NT2/D1 (cell line): ENCODE measurements at regions not wholly inside any gene's neighbourhood (a gene's known extent, or its start where the extent isn't known, plus 50 kb on each side); places are given as distances from the start of the nearest gene placed in this dataset.

Experiments used
- DNase-seq: peaks from one replicate; pipeline ENCODE4 v3.0.0-alpha.2; 2011; ENCODE audit warnings: low read depth, low spot score
- H3K27me3 ChIP-seq: 2 replicates; pipeline ENCODE4 v1.6.0; 2011; ENCODE audit warnings: mild to moderate bottlenecking; ENCODE audit not compliant: insufficient read length, insufficient read depth
- H3K36me3 ChIP-seq: 2 replicates; pipeline ENCODE4 v1.6.1; 2011; ENCODE audit warnings: mild to moderate bottlenecking, low read length, mixed read lengths; ENCODE audit not compliant: insufficient read depth, insufficient read length
- H3K4me1 ChIP-seq: 2 replicates; pipeline ENCODE4 v1.5.1; 2011; ENCODE audit not compliant: insufficient read depth, insufficient read length
- H3K4me3 ChIP-seq: 2 replicates; pipeline ENCODE4 v1.5.1; 2011; ENCODE audit warnings: low read depth; ENCODE audit not compliant: insufficient read length
- H3K9ac ChIP-seq: 2 replicates; pipeline ENCODE4 v1.6.0; 2011; ENCODE audit warnings: low read depth; ENCODE audit not compliant: insufficient read length
- H3K9me3 ChIP-seq: 2 replicates; pipeline ENCODE4 v1.5.1; 2011; ENCODE audit warnings: mild to moderate bottlenecking, low read length; ENCODE audit not compliant: insufficient read depth
- SUZ12 ChIP-seq: IDR thresholded peaks from 2 replicates; pipeline ENCODE4 v1.6.1; 2011; ENCODE audit not compliant: insufficient read length, insufficient read depth; ENCODE audit errors: extremely low read depth
- YY1 ChIP-seq: IDR thresholded peaks from 2 replicates; pipeline ENCODE4 v1.6.1; 2011; ENCODE audit not compliant: insufficient read length, insufficient read depth
- ZNF274 ChIP-seq: IDR thresholded peaks from 2 replicates; pipeline ENCODE4 v1.6.1; 2011; ENCODE audit warnings: mild to moderate bottlenecking, low read depth, low read length

- Histone ChIP-seq H3K27me3 (no peaks in the 10 kb centered on the region), H3K9ac (no peak overlapping the region)
- no peak for TF ChIP-seq ZNF274
- no peak for TF ChIP-seq SUZ12
- no peak for TF ChIP-seq YY1
Measured at GRCh38 chr12:31876568-31877424, 82.4 kb upstream of the RESF1 start.

GRCh38 chr12:31875609-31875964, 83.6 kb upstream of the RESF1 start:
- Histone ChIP-seq H3K4me3 (no peak overlapping the region), H3K4me1 (peaks cover 12% of the 10 kb centered on the region), H3K27me3 (no peaks in the 10 kb centered on the region), H3K36me3 (no peaks in the 10 kb centered on the region), H3K9me3 (0 out of 2 replicates have a peak, but pooled peaks cover 4% of the 10 kb centered on the region), H3K9ac (no peak overlapping the region)
- TF ChIP-seq YY1 (no peak), ZNF274 (no peak), SUZ12 (no peak)
- DNase-seq: no peak

More at GRCh38 chr12:31876568-31877424, 82.4 kb upstream of the RESF1 start:
- H3K36me3 ChIP-seq: no peaks in the 10 kb centered on the region
- H3K4me3 ChIP-seq: no peak overlapping the region
- H3K4me1 ChIP-seq: peaks cover 12% of the 10 kb centered on the region
- H3K9me3 ChIP-seq: 0 out of 2 replicates have a peak, but pooled peaks cover 4% of the 10 kb centered on the region
- DNase-seq: no peak

DNA sequence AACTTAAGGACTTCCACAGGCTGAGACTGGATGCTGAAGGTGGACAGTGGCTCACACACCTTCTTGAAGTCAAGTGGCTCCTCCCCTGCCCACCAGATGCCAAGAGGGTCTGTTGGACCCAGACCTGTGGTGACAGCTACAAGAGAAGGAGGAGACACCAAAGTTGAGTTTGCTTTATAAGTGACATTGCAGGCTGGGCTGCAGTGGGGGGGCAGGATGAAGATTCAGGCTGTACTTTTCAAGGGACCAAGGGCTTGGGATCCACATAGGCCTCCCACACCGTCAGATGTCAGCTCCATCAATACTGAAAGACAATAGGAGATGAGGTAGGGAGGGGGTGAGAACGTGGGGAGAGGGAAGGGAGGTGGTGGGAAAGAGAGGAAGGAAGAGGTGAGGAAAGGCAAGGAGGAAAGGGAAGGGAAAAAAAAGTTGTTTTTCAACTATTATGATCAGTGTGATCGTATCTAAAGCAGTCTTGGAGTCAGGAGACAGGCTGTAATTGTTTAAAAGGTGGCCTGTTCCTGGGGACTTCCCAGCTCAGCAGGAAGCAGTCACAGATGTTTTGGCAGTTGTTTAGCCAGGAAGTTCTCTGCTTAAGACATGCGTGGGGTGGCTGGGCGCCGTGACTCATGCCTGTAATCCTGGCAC, 84.1 kb upstream of the RESF1 start:
- DNase-seq: peak; percentile 81
- Histone ChIP-seq H3K27me3 (no peaks in the 10 kb centered on the region), H3K9me3 (0 out of 2 replicates have a peak, but pooled peaks cover 4% of the 10 kb centered on the region), H3K4me3 (no peak overlapping the region), H3K9ac (no peak overlapping the region), H3K4me1 (peaks cover 12% of the 10 kb centered on the region), H3K36me3 (no peaks in the 10 kb centered on the region)
- TF ChIP-seq ZNF274: no peak
- no peak for TF ChIP-seq SUZ12
- no peak for TF ChIP-seq YY1

GRCh38 chr12:31872831-31873604, 86.2 kb upstream of the RESF1 start:
- TF ChIP-seq YY1 (no peak), ZNF274 (no peak), SUZ12 (no peak)
- no peak for DNase-seq
- Histone ChIP-seq H3K4me1 (peaks cover 12% of the 10 kb centered on the region), H3K4me3 (no peak overlapping the region), H3K9ac (no peak overlapping the region), H3K27me3 (no peaks in the 10 kb centered on the region), H3K9me3 (0 out of 2 replicates have a peak, but pooled peaks cover 4% of the 10 kb centered on the region), H3K36me3 (no peaks in the 10 kb centered on the region)

DNA sequence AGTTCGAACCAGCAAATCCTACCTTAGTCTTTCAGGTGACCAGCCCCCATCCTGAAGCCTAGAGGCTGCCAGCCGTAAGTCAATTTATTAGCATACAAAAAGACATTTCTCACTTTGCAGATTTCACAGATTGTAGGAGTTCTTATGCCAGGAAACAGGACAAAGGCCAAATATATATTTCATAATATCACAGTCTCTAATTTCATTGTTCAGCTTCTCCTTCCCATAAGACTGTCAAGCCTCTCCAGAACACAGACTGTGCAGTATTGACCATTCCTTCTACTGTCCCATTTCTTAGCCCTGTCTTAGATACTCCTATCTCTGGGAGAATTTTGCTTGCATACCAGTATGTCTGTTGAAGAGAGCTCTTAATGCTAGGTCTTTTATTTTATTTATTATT, 89.2 kb upstream of the RESF1 start:
- Histone ChIP-seq H3K4me1 (peaks cover 7% of the 10 kb centered on the region), H3K9me3 (0 out of 2 replicates have a peak, but pooled peaks cover 4% of the 10 kb centered on the region), H3K36me3 (no peaks in the 10 kb centered on the region), H3K4me3 (no peak overlapping the region), H3K9ac (no peak overlapping the region), H3K27me3 (no peaks in the 10 kb centered on the region)
- TF ChIP-seq YY1 (no peak), ZNF274 (no peak), SUZ12 (no peak)
- DNase-seq: no peak

DNA sequence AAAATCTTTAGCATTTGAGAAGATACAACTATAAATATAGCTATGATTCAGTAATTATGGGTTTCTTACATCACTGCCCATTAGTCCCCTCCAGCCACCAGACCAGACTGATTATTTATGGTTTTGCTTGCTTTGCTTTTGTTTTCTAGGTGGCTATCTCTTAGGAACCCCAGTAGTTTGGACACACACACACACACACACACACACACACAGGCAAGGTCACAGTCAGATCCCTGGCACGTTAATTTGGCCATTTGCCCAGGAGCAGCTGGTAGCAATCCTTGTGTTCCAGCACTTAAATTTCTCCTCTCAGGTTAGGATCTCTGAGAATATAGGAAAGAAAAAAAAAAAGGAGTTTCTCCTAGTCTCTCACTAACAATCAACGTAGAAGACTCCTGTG, 90.2 kb upstream of the RESF1 start:
- 0 out of 2 replicates have a peak, but pooled peaks cover 4% of the 10 kb centered on the region for H3K9me3 ChIP-seq
- TF ChIP-seq SUZ12 (no peak), YY1 (no peak), ZNF274 (no peak)
- peaks cover 4% of the 10 kb centered on the region for H3K4me1 ChIP-seq
- no peaks in the 10 kb centered on the region for H3K36me3 ChIP-seq
- H3K4me3 ChIP-seq: no peak overlapping the region
- H3K27me3 ChIP-seq: no peaks in the 10 kb centered on the region
- DNase-seq: no peak
- no peak overlapping the region for H3K9ac ChIP-seq

- DNase-seq: no peak
- Histone ChIP-seq H3K4me3 (no peak overlapping the region), H3K9ac (no peak overlapping the region), H3K4me1 (no peaks in the 10 kb centered on the region), H3K27me3 (no peaks in the 10 kb centered on the region), H3K36me3 (no peaks in the 10 kb centered on the region), H3K9me3 (no peaks in the 10 kb centered on the region)
- TF ChIP-seq SUZ12 (no peak), ZNF274 (no peak), YY1 (no peak)
Measured at GRCh38 chr12:31867292-31867691, 91.9 kb upstream of the RESF1 start.
